HuH-7 (cell line): ENCODE measurements at regions not wholly inside any gene's neighbourhood (a gene's known extent, or its start where the extent isn't known, plus 50 kb on each side); places are given as distances from the start of the nearest gene placed in this dataset.
A peak's percentile ranks its signal among the peaks of the same experiment; 100 is the strongest.
"Not testable (repeated sequence)": the region's sequence is repeated elsewhere in the genome, so short reads cannot be mapped to it uniquely, and the experiment has no call there.

Experiments used
- DNase-seq: peaks from one replicate; pipeline ENCODE4 v3.0.0; 2011; ENCODE audit warnings: low spot score

GRCh38 chr6:1230689-1231605 lies 81.0 kb upstream of the FOXQ1 start:
- peak; percentile 63 for DNase-seq

GRCh38 chr6:1230281-1230680 lies 81.6 kb upstream of the FOXQ1 start:
- DNase-seq, result no peak

- no peak for DNase-seq
These were observed 82.1 kb upstream of the FOXQ1 start for GRCh38 chr6:1229808-1230207.

- no peak for DNase-seq
These were observed 82.6 kb upstream of the FOXQ1 start for GRCh38 chr6:1229301-1229700.

GRCh38 chr6:1228754-1229191 lies 83.1 kb upstream of the FOXQ1 start:
- DNase-seq, result no peak

GRCh38 chr6:1227935-1228753 lies 83.8 kb upstream of the FOXQ1 start:
- peak; percentile 57 for DNase-seq

- DNase-seq, result no peak
These were observed 84.3 kb upstream of the FOXQ1 start for GRCh38 chr6:1227600-1227934.

- no peak for DNase-seq
These were observed 85.4 kb upstream of the FOXQ1 start for GRCh38 chr6:1226277-1227099.

- no peak for DNase-seq
These were observed 87.4 kb upstream of the FOXQ1 start for GRCh38 chr6:1224514-1224913.

GRCh38 chr6:1222728-1223595 lies 88.9 kb upstream of the FOXQ1 start:
- DNase-seq, result no peak

GRCh38 chr6:1217396-1217795 lies 94.5 kb upstream of the FOXQ1 start:
- no peak for DNase-seq

- DNase-seq, result no peak
These were observed 95.4 kb upstream of the FOXQ1 start for GRCh38 chr6:1216488-1216974.

GRCh38 chr6:1215884-1216487 lies 95.9 kb upstream of the FOXQ1 start:
- DNase-seq, result no peak

GRCh38 chr6:1215023-1215422 lies 96.9 kb upstream of the FOXQ1 start:
- DNase-seq, result no peak

- no peak for DNase-seq
These were observed 99.0 kb upstream of the FOXQ1 start for GRCh38 chr6:1212919-1213318.

GRCh38 chr6:1212138-1212537 lies 99.8 kb upstream of the FOXQ1 start:
- DNase-seq, result not testable (repeated sequence)

- DNase-seq, result not testable (repeated sequence)
These were observed 101.3 kb upstream of the FOXQ1 start for GRCh38 chr6:1210631-1211030.

GRCh38 chr6:1208876-1209275 lies 103.0 kb upstream of the FOXQ1 start:
- DNase-seq, result no peak

GRCh38 chr6:1203546-1203945 lies 108.4 kb upstream of the FOXQ1 start:
- DNase-seq, result no peak

GRCh38 chr6:1202201-1202600 lies 109.7 kb upstream of the FOXQ1 start:
- DNase-seq, result no peak
